CD14-positive monocyte (primary cell): ENCODE measurements at regions not wholly inside any gene's neighbourhood (a gene's known extent, or its start where the extent isn't known, plus 50 kb on each side); places are given as distances from the start of the nearest gene placed in this dataset.
"Not testable (repeated sequence)": the region's sequence is repeated elsewhere in the genome, so short reads cannot be mapped to it uniquely, and the experiment has no call there.

ENCODE experiments used
- DNase-seq, 3 donors: peaks; one replicate each; pipeline ENCODE4 v3.0.0-alpha.2; 2011 to 2022
- H2AFZ ChIP-seq: 2 replicates; pipeline ENCODE4 v1.6.0; 2012; ENCODE audit warnings: mild to moderate bottlenecking, low read depth, low read length, inconsistent platforms; ENCODE audit not compliant: insufficient read depth, poor library complexity, severe bottlenecking
- H3K27ac ChIP-seq, 2 donors: 1 replicate in 1 of 2; 2 replicates in 1 of 2; pipeline ENCODE4 v1.5.1; 2012 to 2013; ENCODE audit warnings: low read length in 2 of 2, control low read depth in 1 of 2, inconsistent platforms in 1 of 2, low read depth in 1 of 2, mild to moderate bottlenecking in 1 of 2
- H3K27me3 ChIP-seq, 2 donors: one replicate each; pipeline versions ENCODE4 v1.6.0 to v1.6.1; 2011 to 2013; ENCODE audit warnings: low read length in 2 of 2; ENCODE audit not compliant: control insufficient read depth in 2 of 2, insufficient read depth in 2 of 2
- H3K36me3 ChIP-seq, 2 donors: replicated peaks in 1 of 2; 1 replicate in 1 of 2; 2 replicates in 1 of 2; pipeline versions ENCODE4 v1.5.1 to v1.6.1; 2012 to 2013; ENCODE audit warnings: low read length in 2 of 2, control low read depth in 1 of 2, inconsistent platforms in 1 of 2, mild to moderate bottlenecking in 1 of 2; ENCODE audit not compliant: insufficient read depth in 2 of 2, control insufficient read depth in 1 of 2
- H3K4me1 ChIP-seq, 2 donors: 1 replicate in 1 of 2; 2 replicates in 1 of 2; pipeline versions ENCODE4 v1.5.1 to v1.6.1; 2012 to 2013; ENCODE audit warnings: low read length in 2 of 2, control low read depth in 1 of 2, inconsistent platforms in 1 of 2, mild to moderate bottlenecking in 1 of 2, moderate library complexity in 1 of 2; ENCODE audit not compliant: insufficient read depth in 2 of 2, control insufficient read depth in 1 of 2
- H3K4me2 ChIP-seq: replicated peaks from 2 replicates; pipeline ENCODE3; 2012; ENCODE audit warnings: low read length, moderate library complexity, mild to moderate bottlenecking; ENCODE audit not compliant: poor library complexity, severe bottlenecking; ENCODE audit errors: extremely low read depth
- H3K4me3 ChIP-seq, 3 experiments: fragments of 200-600 bp in 1 of 3; sonication (generic) in 1 of 3; replicated peaks in 1 of 3; 1 replicate in 2 of 3; 2 replicates in 1 of 3; pipeline ENCODE4 v1.5.1; 2011 to 2013; ENCODE audit warnings: low read length in 3 of 3, mild to moderate bottlenecking in 3 of 3, control low read depth in 2 of 3, low read depth in 2 of 3, inconsistent platforms in 1 of 3, moderate library complexity in 1 of 3
- H3K79me2 ChIP-seq: 2 replicates; pipeline ENCODE4 v1.6.0; 2012; ENCODE audit warnings: mild to moderate bottlenecking, control low read depth, inconsistent platforms, low read length, moderate library complexity; ENCODE audit not compliant: insufficient read depth
- H3K9ac ChIP-seq: 2 replicates; pipeline ENCODE4 v1.6.0; 2017; ENCODE audit warnings: low read length, mild to moderate bottlenecking; ENCODE audit not compliant: insufficient read depth, poor library complexity, severe bottlenecking
- H3K9me3 ChIP-seq, 2 donors: replicated peaks in 1 of 2; 1 replicate in 1 of 2; 2 replicates in 1 of 2; pipeline versions ENCODE4 v1.5.1 to v1.6.1; 2012 to 2013; ENCODE audit warnings: low read length in 2 of 2, control low read depth in 1 of 2; ENCODE audit not compliant: control insufficient read depth in 1 of 2, insufficient read depth in 1 of 2
- H4K20me1 ChIP-seq: 2 replicates; pipeline ENCODE4 v1.6.0; 2012; ENCODE audit warnings: mild to moderate bottlenecking, low read length, control low read depth, moderate library complexity; ENCODE audit not compliant: insufficient read depth
- H3K27ac Mint-ChIP-seq, 7 donors: one replicate each; pipeline ENCODE4 v1.8.0; 2020; ENCODE audit warnings: mild to moderate bottlenecking in 7 of 7, mixed read lengths in 7 of 7, moderate library complexity in 6 of 7, inconsistent platforms in 2 of 7
- H3K27me3 Mint-ChIP-seq, 3 donors: one replicate each; pipeline ENCODE4 v1.8.0; 2021 to 2022; ENCODE audit warnings: low read depth in 3 of 3, mild to moderate bottlenecking in 3 of 3, mixed read lengths in 3 of 3, moderate library complexity in 3 of 3, inconsistent platforms in 1 of 3
- H3K36me3 Mint-ChIP-seq, 2 donors: one replicate each; pipeline ENCODE4 v1.8.0; 2020; ENCODE audit warnings: mixed read lengths in 2 of 2, inconsistent platforms in 1 of 2, mild to moderate bottlenecking in 1 of 2
- H3K4me1 Mint-ChIP-seq: one replicate; pipeline ENCODE4 v1.8.0; 2020; ENCODE audit warnings: mild to moderate bottlenecking, mixed read lengths
- H3K4me3 Mint-ChIP-seq, 2 donors: one replicate each; pipeline ENCODE4 v1.8.0; 2020; ENCODE audit warnings: mild to moderate bottlenecking in 2 of 2, mixed read lengths in 2 of 2, moderate library complexity in 1 of 2
- H3K9me3 Mint-ChIP-seq, 7 donors: one replicate each; pipeline ENCODE4 v1.8.0; 2020 to 2022; ENCODE audit warnings: mixed read lengths in 7 of 7, mild to moderate bottlenecking in 6 of 7, moderate library complexity in 6 of 7, inconsistent platforms in 2 of 7
- WGBS: methylation state at CpG from one replicate; pipeline ENCODE4 v1.1.5; 2013; ENCODE audit warnings: missing lambda C conversion rate; ENCODE audit not compliant: insufficient coverage; 5-methylcytosine and 5-hydroxymethylcytosine counted together
- intact Hi-C, 2 donors: fragments of 100-400 bp; cut with micrococcal nuclease; formaldehyde crosslinking; loops; one replicate each; pipeline versions ENCODE4 v1.15.0 to v1.15.1; 2023
- TF ChIP-seq, protein P1 (sequence below): fragments of 200-600 bp; IDR thresholded peaks from one replicate; pipeline ENCODE4 v1.8.0; 2022; ENCODE audit warnings: antibody characterized with exemption, mild to moderate bottlenecking

DNA sequence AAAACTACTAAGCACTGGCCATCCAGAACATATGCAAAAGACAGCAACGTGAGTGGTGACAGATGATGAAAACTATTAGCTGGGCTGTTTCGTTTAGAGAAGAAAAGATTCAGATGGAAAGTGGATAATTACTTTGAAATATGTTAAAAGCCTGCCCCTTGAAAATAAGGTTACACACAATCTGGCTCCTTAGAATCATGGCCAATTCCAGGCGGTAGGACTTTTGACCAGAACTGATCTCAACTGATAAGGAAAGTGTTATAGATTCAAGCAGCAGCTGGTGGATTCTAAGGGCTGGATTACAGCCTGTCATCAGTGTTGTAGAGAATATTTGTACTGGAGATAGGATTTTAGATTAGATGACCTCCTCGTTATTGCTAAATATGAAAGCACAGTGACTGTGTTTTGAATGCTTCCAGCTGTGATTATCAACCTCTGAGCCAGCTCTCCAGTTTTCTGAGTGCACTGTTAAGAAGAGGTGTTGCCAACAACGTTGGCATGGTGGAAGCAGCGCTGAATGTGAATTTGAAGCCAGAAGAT, 75.1 kb downstream of the KBTBD2 start:
- intact Hi-C loops, H3K27me3 ChIP-seq, DNase-seq, H3K9ac ChIP-seq, H3K4me3 ChIP-seq, H3K4me1 Mint-ChIP-seq, H3K9me3 ChIP-seq, H3K4me3 Mint-ChIP-seq, H3K36me3 ChIP-seq, H2AFZ ChIP-seq, H3K4me2 ChIP-seq, H3K4me1 ChIP-seq, H3K79me2 ChIP-seq, H3K36me3 Mint-ChIP-seq, H3K27ac ChIP-seq, H3K27me3 Mint-ChIP-seq, H4K20me1 ChIP-seq, H3K27ac Mint-ChIP-seq, H3K9me3 Mint-ChIP-seq: not testable (repeated sequence)
- 100% methylated on average over 1 of the region's 6 CpGs for WGBS

DNA sequence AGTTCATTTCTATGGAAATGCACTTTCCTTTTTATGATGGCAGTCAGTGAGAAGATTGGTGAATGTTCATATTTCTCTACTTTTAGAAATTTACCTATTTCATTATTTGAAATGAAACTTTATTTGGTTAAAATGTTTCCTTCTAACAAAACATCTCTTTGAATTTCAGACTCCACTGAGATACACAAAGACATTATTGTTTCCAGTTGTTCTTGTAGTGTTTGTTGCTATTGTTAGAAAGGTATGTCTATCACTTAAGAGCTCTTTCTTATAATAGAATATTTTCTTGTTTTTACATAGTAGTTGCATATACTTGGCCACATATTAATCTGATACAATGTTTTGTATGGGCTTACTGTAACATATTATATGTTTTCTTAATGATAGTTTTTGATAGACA, 76.8 kb downstream of the KBTBD2 start:
- intact Hi-C loops, H3K4me3 Mint-ChIP-seq, H2AFZ ChIP-seq: not testable (repeated sequence)

DNA sequence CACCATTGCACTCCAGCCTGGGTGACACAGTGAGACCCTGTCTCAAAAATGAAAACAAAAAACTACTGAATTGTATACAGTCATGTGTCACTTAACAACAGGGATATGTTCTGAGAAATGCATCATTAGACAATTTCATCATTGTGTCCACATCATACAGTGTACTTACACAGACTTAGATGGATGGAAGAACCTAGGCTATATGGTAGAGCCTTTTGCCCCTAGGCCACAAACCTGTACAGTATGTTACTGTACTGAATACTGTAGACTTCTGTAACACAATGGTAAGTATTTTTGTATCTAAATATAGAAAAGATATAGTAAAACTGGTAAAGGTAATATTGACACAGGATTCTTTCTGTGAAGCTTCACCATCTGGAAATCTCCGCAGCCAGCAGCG, 81.7 kb downstream of the KBTBD2 start:
- Mint-ChIP-seq H3K27ac (no peak overlapping the region), H3K9me3 (peaks cover 0 to 2% (median 0%) of the 10 kb centered on the region in 7 donors), H3K4me3 (no peak overlapping the region), H3K36me3 (no peaks in the 10 kb centered on the region), H3K27me3 (no peaks in the 10 kb centered on the region), H3K4me1 (no peaks in the 10 kb centered on the region)
- Histone ChIP-seq H3K4me2 (no peak overlapping the region), H3K27me3 (no peaks in the 10 kb centered on the region), H3K36me3 (no peaks in the 10 kb centered on the region), H3K79me2 (no peaks in the 10 kb centered on the region), H3K27ac (no peak overlapping the region), H3K9me3 (no peaks in the 10 kb centered on the region), H3K4me1 (no peaks in the 10 kb centered on the region), H2AFZ (no peak overlapping the region), H3K4me3 (no peak overlapping the region), H3K9ac (no peak overlapping the region), H4K20me1 (no peaks in the 10 kb centered on the region)
- DNase-seq: no peak
- TF ChIP-seq, protein P1, sequence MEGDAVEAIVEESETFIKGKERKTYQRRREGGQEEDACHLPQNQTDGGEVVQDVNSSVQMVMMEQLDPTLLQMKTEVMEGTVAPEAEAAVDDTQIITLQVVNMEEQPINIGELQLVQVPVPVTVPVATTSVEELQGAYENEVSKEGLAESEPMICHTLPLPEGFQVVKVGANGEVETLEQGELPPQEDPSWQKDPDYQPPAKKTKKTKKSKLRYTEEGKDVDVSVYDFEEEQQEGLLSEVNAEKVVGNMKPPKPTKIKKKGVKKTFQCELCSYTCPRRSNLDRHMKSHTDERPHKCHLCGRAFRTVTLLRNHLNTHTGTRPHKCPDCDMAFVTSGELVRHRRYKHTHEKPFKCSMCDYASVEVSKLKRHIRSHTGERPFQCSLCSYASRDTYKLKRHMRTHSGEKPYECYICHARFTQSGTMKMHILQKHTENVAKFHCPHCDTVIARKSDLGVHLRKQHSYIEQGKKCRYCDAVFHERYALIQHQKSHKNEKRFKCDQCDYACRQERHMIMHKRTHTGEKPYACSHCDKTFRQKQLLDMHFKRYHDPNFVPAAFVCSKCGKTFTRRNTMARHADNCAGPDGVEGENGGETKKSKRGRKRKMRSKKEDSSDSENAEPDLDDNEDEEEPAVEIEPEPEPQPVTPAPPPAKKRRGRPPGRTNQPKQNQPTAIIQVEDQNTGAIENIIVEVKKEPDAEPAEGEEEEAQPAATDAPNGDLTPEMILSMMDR: no peak
- intact Hi-C loops: no loop called here
- WGBS: 100% methylated on average over 2 of the region's 2 CpGs

More for the DNA sequence above, 76.8 kb downstream of the KBTBD2 start:
- not testable (repeated sequence) for H3K27me3 ChIP-seq, DNase-seq, H3K27ac Mint-ChIP-seq, H3K27ac ChIP-seq, H3K36me3 ChIP-seq, H3K4me1 ChIP-seq, H3K27me3 Mint-ChIP-seq, H3K4me1 Mint-ChIP-seq, H3K4me2 ChIP-seq, H3K9me3 Mint-ChIP-seq, H3K36me3 Mint-ChIP-seq, H3K9me3 ChIP-seq, H3K79me2 ChIP-seq, H3K4me3 ChIP-seq, H3K9ac ChIP-seq, H4K20me1 ChIP-seq
